HG02852 (cell line): ENCODE measurements at regions not wholly inside any gene's neighbourhood (a gene's known extent, or its start where the extent isn't known, plus 50 kb on each side); places are given as distances from the start of the nearest gene placed in this dataset.

Experiments
- ATAC-seq: cut with Tn5 transposase; IDR thresholded peaks from one replicate; pipeline ENCODE4 v1.9.1; 2021; ENCODE audit warnings: mild to moderate bottlenecking, moderate library complexity; ENCODE audit not compliant: unreplicated experiment

GRCh38 chr11:27861706-27862430 lies 161.6 kb upstream of the BDNF start:
- ATAC-seq = no peak

GRCh38 chr11:27860811-27861210 lies 160.6 kb upstream of the BDNF start:
- ATAC-seq = no peak

GRCh38 chr11:27858866-27859265 lies 158.6 kb upstream of the BDNF start:
- ATAC-seq = no peak

GRCh38 chr11:27857588-27857987 lies 157.3 kb upstream of the BDNF start:
- no peak for ATAC-seq

GRCh38 chr11:27857014-27857413 lies 156.8 kb upstream of the BDNF start:
- peak; percentile 65 for ATAC-seq

GRCh38 chr11:27848423-27848822 lies 148.2 kb upstream of the BDNF start:
- ATAC-seq = no peak

GRCh38 chr11:27847496-27847895 lies 147.2 kb upstream of the BDNF start:
- no peak for ATAC-seq

DNA sequence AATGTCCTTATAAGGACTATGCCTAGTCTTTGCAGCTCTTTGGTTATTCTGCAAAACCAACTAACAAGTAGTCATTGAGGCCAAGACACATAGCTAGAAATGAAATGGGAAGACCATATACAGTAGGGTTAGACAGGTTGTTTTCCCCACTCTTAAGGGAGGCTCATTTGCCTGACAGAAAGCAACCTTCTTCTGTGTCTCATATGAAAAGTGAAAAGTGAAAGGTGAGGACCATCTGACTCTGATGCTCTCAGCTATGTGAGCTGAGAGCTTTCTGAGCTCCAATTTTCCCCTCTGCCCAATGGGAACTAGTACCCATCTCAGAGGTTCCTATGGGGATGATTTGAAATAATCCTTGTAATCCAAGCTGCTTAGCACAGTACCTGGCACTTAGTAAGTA lies 142.0 kb upstream of the BDNF start:
- ATAC-seq = peak; percentile 44

DNA sequence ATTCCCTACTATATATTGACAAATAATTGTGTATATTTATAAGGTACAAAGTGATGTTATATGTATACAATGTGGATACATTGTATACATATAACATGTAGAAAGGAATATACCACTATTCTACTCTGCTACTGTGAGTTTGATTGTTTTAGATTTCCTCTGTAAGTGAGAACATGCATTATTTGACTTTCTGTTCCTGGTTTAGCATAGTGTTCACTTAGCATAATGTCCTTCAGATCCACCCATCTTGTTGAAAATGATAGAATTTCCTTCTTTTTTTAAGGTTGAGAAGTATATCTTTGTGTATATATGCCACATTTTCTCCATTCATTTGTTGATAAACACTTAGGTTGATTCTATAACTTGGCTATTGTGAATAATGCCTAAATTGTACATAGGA lies 140.8 kb upstream of the BDNF start:
- ATAC-seq = no peak

- ATAC-seq = no peak
Measured at GRCh38 chr11:27839226-27839913, 139.1 kb upstream of the BDNF start.

DNA sequence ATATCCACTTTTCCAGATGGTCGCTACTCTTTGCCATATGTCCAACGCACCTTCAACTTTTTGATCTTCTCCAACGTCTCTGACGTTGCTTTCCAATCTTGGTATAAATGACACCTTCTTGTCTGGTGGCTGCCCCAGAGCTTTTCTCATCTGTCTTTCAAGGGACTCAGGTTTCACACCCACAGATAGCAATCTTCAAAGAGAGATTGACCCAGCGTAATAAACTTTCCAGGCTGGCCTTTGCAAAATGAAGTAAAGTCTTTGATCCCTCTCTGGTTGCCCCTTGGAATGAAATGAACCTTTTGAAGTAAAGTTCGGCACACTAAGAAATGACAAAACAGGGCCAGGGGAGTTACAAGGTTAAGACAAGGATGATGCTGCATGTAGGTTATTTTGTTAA lies 138.4 kb upstream of the BDNF start:
- no peak for ATAC-seq

GRCh38 chr11:27837895-27838563 lies 137.8 kb upstream of the BDNF start:
- peak; percentile 95 for ATAC-seq

GRCh38 chr11:27830206-27830605 lies 130.0 kb upstream of the BDNF start:
- ATAC-seq = no peak

DNA sequence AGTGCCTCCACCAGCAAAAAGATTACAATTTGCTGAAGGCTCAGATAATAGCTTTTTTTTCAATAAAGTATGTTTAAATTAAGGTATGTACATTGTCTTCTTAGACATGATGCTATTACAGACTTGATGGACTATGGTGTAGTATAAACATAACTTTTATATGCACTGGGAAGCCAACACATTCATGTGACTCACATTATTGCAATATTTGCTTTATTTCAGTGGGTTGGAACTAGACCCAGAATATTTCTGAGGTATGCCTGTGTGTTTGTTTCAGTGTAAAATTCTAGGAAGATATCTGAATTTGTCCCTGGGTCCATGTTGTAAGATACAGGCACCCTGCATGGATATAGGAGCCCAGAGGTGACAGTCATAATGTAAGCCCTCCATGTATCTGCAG lies 120.0 kb upstream of the BDNF start:
- ATAC-seq = no peak

DNA sequence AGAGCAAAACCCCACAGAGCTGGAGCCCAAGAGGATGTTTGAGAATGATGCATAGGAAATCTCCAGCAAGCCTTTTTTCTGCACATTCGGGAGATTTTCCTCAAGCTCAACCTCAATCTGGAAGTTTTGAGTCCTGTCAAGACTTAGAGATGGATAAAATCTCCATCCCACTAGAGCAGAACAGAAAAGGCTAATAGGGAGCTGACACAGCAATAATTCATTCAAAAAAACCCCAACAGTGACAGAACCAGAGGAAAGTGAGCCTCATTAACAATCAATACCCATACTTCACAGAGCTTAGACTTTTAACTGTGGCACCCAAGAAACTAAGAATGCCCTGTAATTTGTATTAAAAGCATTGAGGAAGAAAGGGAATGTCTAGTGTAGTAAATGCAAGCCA lies 115.9 kb upstream of the BDNF start:
- ATAC-seq = no peak

DNA sequence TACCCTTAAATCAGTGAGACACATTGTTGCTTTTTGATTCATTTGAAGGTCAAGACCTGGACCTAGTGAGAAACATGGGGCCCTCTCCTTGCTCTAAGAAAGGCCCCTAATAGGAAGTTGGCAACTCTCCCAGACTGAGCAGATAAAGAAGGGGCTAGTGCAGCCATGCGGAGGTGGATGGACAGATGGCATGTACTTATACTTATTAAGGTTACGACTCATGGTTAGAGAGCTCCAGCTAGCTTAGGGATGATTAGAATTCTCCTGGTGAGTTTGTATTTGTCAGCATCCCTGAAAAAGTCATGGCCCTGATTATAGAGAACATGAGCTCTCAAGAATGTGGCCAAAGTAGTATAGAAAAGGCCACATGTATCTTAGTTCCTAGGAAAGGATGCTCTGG lies 112.1 kb upstream of the BDNF start:
- no peak for ATAC-seq

GRCh38 chr11:27807596-27807995 lies 107.3 kb upstream of the BDNF start:
- ATAC-seq = no peak

DNA sequence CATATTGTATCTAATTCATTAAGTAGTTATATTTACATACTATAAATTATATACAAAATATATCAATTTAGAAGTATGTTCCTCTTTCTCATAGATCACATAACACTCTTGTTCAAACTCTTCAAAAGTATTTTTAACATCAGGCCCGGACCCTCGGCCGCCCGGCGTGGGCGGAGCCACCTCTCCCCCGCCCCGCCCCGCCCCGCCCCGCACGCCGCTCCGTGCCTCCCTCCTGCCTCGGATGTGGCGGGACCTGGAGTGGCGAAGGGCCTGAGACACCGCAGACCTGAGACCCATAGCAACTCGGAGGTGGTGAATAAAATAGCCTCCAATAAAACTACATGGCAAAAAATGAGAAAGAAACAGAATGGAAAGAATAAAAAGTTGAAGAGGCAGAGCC lies 105.9 kb upstream of the BDNF start:
- no peak for ATAC-seq

DNA sequence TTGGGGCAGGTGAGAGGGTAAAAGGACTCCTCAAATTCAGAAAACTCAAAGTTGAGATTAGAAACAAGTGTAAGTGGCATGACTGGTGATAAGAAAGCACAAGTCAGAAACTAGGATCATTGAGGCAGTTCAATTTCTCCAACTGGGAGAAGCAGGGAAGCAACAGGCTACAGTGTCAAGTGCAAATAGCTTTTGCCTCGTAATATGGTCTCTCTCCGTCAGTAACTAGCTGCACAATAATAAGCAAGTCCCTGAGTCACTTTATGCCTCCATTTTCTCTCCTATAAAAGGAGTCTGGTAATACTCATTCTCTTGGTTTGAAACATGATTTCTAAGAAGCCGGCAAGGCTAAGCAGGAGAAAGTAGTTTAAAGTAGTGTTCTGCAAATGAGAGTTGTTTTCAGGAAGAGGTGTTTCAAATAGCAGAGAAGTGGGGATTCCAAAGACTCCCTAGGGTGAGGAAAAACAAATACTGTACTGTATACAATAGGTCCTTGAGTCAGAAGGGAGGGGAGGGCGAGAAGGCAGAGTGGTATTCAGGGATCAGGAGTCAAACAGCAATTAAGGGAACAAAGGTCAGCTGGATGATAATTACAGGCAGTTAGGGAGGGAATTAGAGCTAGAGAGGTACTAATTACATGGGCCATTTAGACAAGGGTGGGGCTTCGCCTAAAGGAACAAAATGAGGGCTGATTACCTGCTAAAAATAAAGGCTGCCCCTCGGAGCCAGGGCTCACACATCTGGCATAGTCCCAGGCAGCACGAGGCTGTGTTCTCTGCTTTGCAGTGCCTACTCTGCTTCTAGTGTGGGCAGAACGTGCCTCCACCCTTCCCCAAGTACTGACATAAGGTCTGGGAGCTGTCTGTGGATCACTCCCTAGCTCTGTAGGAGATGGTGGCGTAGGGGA lies 96.0 kb upstream of the BDNF start:
- no peak for ATAC-seq

DNA sequence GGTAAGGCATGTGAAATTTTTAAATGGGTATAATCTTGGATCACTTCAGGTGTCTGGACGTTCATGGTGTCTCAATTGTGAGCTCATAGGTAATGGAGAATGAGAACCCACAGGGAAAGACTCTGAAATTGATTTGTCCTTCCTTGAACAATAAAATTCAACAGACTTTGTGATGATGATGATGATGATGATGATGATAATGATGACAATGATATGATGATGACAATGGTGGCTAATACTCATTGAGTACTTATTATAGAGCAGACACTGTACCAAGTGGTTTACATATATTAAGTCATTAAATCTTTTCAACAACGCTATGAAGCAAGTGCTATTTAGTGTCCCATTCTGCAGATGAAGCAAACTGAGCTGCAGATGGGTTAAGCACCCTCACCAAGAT lies 86.6 kb upstream of the BDNF start:
- ATAC-seq = no peak

DNA sequence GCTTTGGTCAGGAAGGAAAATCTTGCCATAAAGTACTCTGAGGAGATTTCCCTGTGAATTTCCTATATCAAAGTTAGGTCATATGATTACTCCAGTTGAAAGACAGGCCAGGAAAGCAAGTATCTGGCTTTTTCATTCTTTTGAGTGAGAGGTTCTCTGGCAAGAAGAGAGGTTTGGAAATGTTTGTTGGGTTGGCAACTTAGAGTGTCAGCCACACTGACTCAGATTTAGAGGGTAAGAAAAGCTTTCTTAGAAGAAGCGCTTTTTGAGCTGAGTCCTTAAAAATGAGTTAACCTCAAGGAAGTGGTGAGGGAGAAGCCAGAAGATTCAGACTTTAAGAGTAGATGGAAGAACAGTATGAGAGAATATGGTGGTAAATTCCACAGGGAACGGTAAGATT lies 86.1 kb upstream of the BDNF start:
- ATAC-seq = no peak
